Transverse colon (tissue), 4 donors: ENCODE measurements at regions not wholly inside any gene's neighbourhood (a gene's known extent, or its start where the extent isn't known, plus 50 kb on each side); places are given as distances from the start of the nearest gene placed in this dataset.

Experiments used
- DNase-seq: peaks from one replicate; pipeline ENCODE4 v3.0.0-alpha.2; 2019
- H3K27ac ChIP-seq, 4 donors: fragments of 200-600 bp; sonication (generic); 2 replicates each; pipeline ENCODE4 v1.5.1; 2016 to 2018; ENCODE audit warnings: inconsistent platforms in 4 of 4
- H3K27me3 ChIP-seq: fragments of 200-600 bp; sonication (generic); 2 replicates; pipeline ENCODE4 v1.5.1; 2017; ENCODE audit warnings: inconsistent platforms
- H3K36me3 ChIP-seq, 4 donors: fragments of 200-600 bp; sonication (generic); 2 replicates each; pipeline ENCODE4 v1.5.1; 2017 to 2019; ENCODE audit warnings: inconsistent platforms in 4 of 4
- H3K4me1 ChIP-seq, 4 donors: fragments of 200-600 bp; sonication (generic); 2 replicates each; pipeline ENCODE4 v1.5.1; 2017 to 2020; ENCODE audit warnings: inconsistent platforms in 4 of 4
- H3K4me3 ChIP-seq, 4 donors: fragments of 200-600 bp; sonication (generic); 1 replicate in 1 of 4; 2 replicates in 3 of 4; pipeline versions ENCODE4 v1.5.1 to v1.6.1; 2017 to 2019; ENCODE audit warnings: inconsistent platforms in 4 of 4
- H3K9me3 ChIP-seq, 2 donors: fragments of 200-600 bp; sonication (generic); 2 replicates each; pipeline ENCODE4 v1.5.1; 2017 to 2019; ENCODE audit warnings: inconsistent platforms in 2 of 2
- CTCF ChIP-seq, 5 experiments: fragments of 200-600 bp in 3 of 5; fragments of 450-650 bp in 2 of 5; sonication (generic) in 3 of 5; IDR thresholded peaks; 1 replicate in 2 of 5; 2 replicates in 3 of 5; pipeline ENCODE4 v1.5.1; 2016 to 2017; ENCODE audit warnings: antibody characterized with exemption in 5 of 5, inconsistent platforms in 3 of 5, mild to moderate bottlenecking in 2 of 5, moderate library complexity in 1 of 5
- EP300 ChIP-seq: sonication (generic); formaldehyde crosslinking; IDR thresholded peaks from one replicate; pipeline ENCODE4 v1.6.1; 2017; ENCODE audit warnings: antibody characterized with exemption, low read depth
- POLR2A ChIP-seq: fragments of 450-650 bp; IDR thresholded peaks from one replicate; pipeline ENCODE4 v1.6.1; 2016; ENCODE audit warnings: antibody characterized with exemption, mild to moderate bottlenecking, moderate library complexity
- POLR2AphosphoS5 ChIP-seq, 3 donors: sonication (generic); formaldehyde crosslinking; IDR thresholded peaks; one replicate each; pipeline ENCODE4 v1.6.1; 2016; ENCODE audit warnings: antibody characterized with exemption in 3 of 3
- WGBS, 2 donors: methylation state at CpG; one replicate each; pipeline ENCODE4 v1.1.5; 2018; ENCODE audit warnings: low coverage in 1 of 2; 5-methylcytosine and 5-hydroxymethylcytosine counted together
- in situ Hi-C, 4 donors: fragments of 200-750 bp; cut with MboI; loops; one replicate each; pipeline versions ENCODE4 v1.15.0 to v1.15.1; 2017; ENCODE audit warnings: low sequenced_read_pairs in 3 of 4, low pct_ligation_motif_present in 1 of 4, low pct_unique_long_range_greater_than_20kb in 1 of 4
- intact Hi-C: fragments of 100-400 bp; cut with DNase I; formaldehyde crosslinking; loops from one replicate; pipeline ENCODE4 v1.15.1; 2023; ENCODE audit warnings: low total_unique reads

- Histone ChIP-seq H3K4me1 (peaks cover 4 to 17% (median 11%) of the 10 kb centered on the region in 4 donors), H3K27ac (peak overlapping the region in 1 of 4 donors; percentile 48), H3K27me3 (no peaks in the 10 kb centered on the region), H3K36me3 (no peaks in the 10 kb centered on the region), H3K4me3 (no peak overlapping the region), H3K9me3 (no peaks in the 10 kb centered on the region)
- in situ Hi-C loops (no loop called here), intact Hi-C loops (no loop called here)
- no peak for TF ChIP-seq POLR2AphosphoS5 (IDR thresholded peaks at IDR 0.05)
- TF ChIP-seq POLR2A, result no peak
- no peak for TF ChIP-seq EP300
- TF ChIP-seq CTCF (IDR thresholded peaks at IDR 0.05), result no peak
- no peak for DNase-seq
Observed at GRCh38 chr2:41908349-41908748, 139.5 kb upstream of the PKDCC start.

- no peak for DNase-seq
- peaks cover 4 to 17% (median 11%) of the 10 kb centered on the region in 4 donors for H3K4me1 ChIP-seq
- WGBS, 2 donors, result 57 to 73% methylated on average over 4 of the region's 4 CpGs
- intact Hi-C loops, result no loop called here
- H3K9me3 ChIP-seq, result no peaks in the 10 kb centered on the region
- H3K4me3 ChIP-seq, result no peak overlapping the region
- in situ Hi-C loops, result no loop called here
- no peak overlapping the region for H3K27ac ChIP-seq
- TF ChIP-seq CTCF (IDR thresholded peaks at IDR 0.05) (no peak), POLR2AphosphoS5 (IDR thresholded peaks at IDR 0.05) (no peak), POLR2A (no peak), EP300 (no peak)
- no peaks in the 10 kb centered on the region for H3K27me3 ChIP-seq
- no peaks in the 10 kb centered on the region for H3K36me3 ChIP-seq
Observed at GRCh38 chr2:41909584-41909983, 138.2 kb upstream of the PKDCC start.

GRCh38 chr2:41910126-41910525 is 137.7 kb upstream of the PKDCC start:
- in situ Hi-C loops, result no loop called here
- Histone ChIP-seq H3K9me3 (no peaks in the 10 kb centered on the region), H3K4me3 (no peak overlapping the region), H3K4me1 (peaks cover 4 to 17% (median 11%) of the 10 kb centered on the region in 4 donors), H3K36me3 (no peaks in the 10 kb centered on the region), H3K27ac (no peak overlapping the region), H3K27me3 (no peaks in the 10 kb centered on the region)
- DNase-seq, result no peak
- TF ChIP-seq EP300 (no peak), POLR2A (no peak)
- intact Hi-C loops, result no loop called here
- WGBS, 2 donors, result 68 to 71% methylated on average over 1 of the region's 1 CpG

- Histone ChIP-seq H3K27ac (no peak overlapping the region), H3K4me3 (no peak overlapping the region), H3K36me3 (no peaks in the 10 kb centered on the region), H3K27me3 (no peaks in the 10 kb centered on the region), H3K9me3 (no peaks in the 10 kb centered on the region), H3K4me1 (peaks cover 4 to 16% (median 11%) of the 10 kb centered on the region in 4 donors)
- intact Hi-C loops (no loop called here), in situ Hi-C loops (no loop called here)
- DNase-seq, result no peak
- 57 to 71% methylated on average over 3 of the region's 3 CpGs for WGBS, 2 donors
- peak in 1 of 3 donors; percentile 9 for TF ChIP-seq POLR2AphosphoS5 (IDR thresholded peaks at IDR 0.05)
- TF ChIP-seq POLR2A, result no peak
- no peak for TF ChIP-seq EP300
- no peak for TF ChIP-seq CTCF (IDR thresholded peaks at IDR 0.05)
Observed at GRCh38 chr2:41911033-41911432, 136.8 kb upstream of the PKDCC start.

GRCh38 chr2:41912337-41912736 is 135.5 kb upstream of the PKDCC start:
- Histone ChIP-seq H3K4me3 (no peak overlapping the region), H3K9me3 (no peaks in the 10 kb centered on the region), H3K27ac (peak overlapping the region; percentile 16 to 48 (median 30)), H3K36me3 (no peaks in the 10 kb centered on the region), H3K4me1 (peaks cover 0 to 10% (median 9%) of the 10 kb centered on the region in 4 donors), H3K27me3 (no peaks in the 10 kb centered on the region)
- in situ Hi-C loops (no loop called here), intact Hi-C loops (no loop called here)
- TF ChIP-seq POLR2A (no peak), CTCF (IDR thresholded peaks at IDR 0.05) (no peak), EP300 (no peak), POLR2AphosphoS5 (IDR thresholded peaks at IDR 0.05) (peak in 1 of 3 donors; percentile 19)
- 70 to 79% methylated on average over 2 to 3 of the region's 3 CpGs for WGBS, 2 donors
- no peak for DNase-seq
